ENCODE measurements at regions not wholly inside any gene's neighbourhood (a gene's known extent, or its start where the extent isn't known, plus 50 kb on each side); places are given as distances from the start of the nearest gene placed in this dataset.

DNA sequence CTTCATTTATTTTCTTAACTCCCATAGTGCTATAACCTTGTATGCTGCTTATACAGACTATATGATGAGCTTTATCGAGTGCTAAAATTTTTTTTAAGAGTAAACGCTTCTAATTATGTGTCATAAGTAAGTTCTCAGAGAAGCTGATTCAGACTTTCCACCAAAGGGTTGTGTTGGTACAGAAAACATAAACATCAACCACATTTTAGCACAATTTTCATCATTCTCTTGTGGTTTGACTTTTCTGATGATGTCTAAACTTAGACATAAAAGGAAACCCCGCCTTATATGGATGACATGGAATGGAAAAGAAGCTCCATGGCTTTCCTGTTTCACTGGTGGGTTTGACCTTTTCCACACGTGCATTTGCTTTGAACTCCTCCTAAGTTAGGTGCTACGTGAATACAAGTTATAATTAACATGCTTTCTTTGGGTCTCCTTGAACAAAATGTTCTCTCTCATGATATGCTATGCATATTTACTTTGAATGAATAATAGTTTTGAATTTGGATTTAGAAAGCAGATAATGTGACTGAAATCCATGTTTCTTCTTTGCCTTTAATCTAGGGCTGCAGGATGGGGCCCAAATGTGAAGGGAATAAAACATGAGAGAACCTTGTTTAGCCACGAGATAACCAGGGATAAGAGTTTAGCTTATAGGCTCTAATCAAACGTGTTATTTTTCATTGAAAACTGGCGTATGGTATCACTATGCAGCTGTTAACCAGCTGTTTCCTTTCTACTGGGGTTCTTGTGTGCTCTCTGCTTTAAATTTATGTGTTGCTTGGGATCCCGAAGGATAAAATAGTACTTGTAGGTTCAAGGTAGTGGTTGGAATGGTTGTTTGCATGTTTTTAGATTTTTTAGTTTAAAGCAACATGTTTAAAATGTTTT is 127.1 kb upstream of the AHI1 start:
- TF ChIP-seq POLR2A (IDR thresholded peaks at IDR 0.05; ENCODE audit: control extremely low read depth in 1 of 2, low read depth in 2 of 2, low read length in 2 of 2) (no peak), CREB1 (IDR thresholded peaks at IDR 0.05) (no peak), RNF2 (IDR thresholded peaks at IDR 0.05; ENCODE audit: borderline replicate concordance, low read depth, low read length, missing control alignments, poor library complexity, severe bottlenecking) (no peak), EZH2 (IDR thresholded peaks at IDR 0.05; ENCODE audit: low read depth, low read length, severe bottlenecking) (no peak), SP1 (IDR thresholded peaks at IDR 0.05; ENCODE audit: low read depth, low read length) (no peak), RAD21 (IDR thresholded peaks at IDR 0.05 in 1 of 2, conservative IDR thresholded peaks at IDR 0.05 in 1 of 2; ENCODE audit: low read depth in 2 of 2, low read length in 2 of 2) (no peak)
- TF ChIP-seq, protein P1, sequence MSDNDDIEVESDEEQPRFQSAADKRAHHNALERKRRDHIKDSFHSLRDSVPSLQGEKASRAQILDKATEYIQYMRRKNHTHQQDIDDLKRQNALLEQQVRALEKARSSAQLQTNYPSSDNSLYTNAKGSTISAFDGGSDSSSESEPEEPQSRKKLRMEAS (IDR thresholded peaks at IDR 0.05): no peak
- TF ChIP-seq, protein P2, sequence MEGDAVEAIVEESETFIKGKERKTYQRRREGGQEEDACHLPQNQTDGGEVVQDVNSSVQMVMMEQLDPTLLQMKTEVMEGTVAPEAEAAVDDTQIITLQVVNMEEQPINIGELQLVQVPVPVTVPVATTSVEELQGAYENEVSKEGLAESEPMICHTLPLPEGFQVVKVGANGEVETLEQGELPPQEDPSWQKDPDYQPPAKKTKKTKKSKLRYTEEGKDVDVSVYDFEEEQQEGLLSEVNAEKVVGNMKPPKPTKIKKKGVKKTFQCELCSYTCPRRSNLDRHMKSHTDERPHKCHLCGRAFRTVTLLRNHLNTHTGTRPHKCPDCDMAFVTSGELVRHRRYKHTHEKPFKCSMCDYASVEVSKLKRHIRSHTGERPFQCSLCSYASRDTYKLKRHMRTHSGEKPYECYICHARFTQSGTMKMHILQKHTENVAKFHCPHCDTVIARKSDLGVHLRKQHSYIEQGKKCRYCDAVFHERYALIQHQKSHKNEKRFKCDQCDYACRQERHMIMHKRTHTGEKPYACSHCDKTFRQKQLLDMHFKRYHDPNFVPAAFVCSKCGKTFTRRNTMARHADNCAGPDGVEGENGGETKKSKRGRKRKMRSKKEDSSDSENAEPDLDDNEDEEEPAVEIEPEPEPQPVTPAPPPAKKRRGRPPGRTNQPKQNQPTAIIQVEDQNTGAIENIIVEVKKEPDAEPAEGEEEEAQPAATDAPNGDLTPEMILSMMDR (IDR thresholded peaks at IDR 0.05; ENCODE audit: control extremely low read depth in 1 of 3, insufficient read depth in 1 of 3, low read depth in 1 of 3, low read length in 3 of 3): no peak
- TF ChIP-seq, protein P3, sequence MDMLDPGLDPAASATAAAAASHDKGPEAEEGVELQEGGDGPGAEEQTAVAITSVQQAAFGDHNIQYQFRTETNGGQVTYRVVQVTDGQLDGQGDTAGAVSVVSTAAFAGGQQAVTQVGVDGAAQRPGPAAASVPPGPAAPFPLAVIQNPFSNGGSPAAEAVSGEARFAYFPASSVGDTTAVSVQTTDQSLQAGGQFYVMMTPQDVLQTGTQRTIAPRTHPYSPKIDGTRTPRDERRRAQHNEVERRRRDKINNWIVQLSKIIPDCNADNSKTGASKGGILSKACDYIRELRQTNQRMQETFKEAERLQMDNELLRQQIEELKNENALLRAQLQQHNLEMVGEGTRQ (IDR thresholded peaks at IDR 0.05; ENCODE audit: low read length): no peak
